NB4 (cell line): ENCODE measurements at regions not wholly inside any gene's neighbourhood (a gene's known extent, or its start where the extent isn't known, plus 50 kb on each side); places are given as distances from the start of the nearest gene placed in this dataset.

ENCODE experiments used
- MAX ChIP-seq: IDR thresholded peaks from 2 replicates; pipeline ENCODE4 v1.6.1; 2011; ENCODE audit warnings: low read depth, low read length
- TF ChIP-seq, protein P1 (sequence below): IDR thresholded peaks from one replicate; pipeline ENCODE4 v1.5.1; 2012; ENCODE audit warnings: low read depth, low read length

- TF ChIP-seq, protein P1, sequence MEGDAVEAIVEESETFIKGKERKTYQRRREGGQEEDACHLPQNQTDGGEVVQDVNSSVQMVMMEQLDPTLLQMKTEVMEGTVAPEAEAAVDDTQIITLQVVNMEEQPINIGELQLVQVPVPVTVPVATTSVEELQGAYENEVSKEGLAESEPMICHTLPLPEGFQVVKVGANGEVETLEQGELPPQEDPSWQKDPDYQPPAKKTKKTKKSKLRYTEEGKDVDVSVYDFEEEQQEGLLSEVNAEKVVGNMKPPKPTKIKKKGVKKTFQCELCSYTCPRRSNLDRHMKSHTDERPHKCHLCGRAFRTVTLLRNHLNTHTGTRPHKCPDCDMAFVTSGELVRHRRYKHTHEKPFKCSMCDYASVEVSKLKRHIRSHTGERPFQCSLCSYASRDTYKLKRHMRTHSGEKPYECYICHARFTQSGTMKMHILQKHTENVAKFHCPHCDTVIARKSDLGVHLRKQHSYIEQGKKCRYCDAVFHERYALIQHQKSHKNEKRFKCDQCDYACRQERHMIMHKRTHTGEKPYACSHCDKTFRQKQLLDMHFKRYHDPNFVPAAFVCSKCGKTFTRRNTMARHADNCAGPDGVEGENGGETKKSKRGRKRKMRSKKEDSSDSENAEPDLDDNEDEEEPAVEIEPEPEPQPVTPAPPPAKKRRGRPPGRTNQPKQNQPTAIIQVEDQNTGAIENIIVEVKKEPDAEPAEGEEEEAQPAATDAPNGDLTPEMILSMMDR, result no peak
- TF ChIP-seq MAX, result no peak
Measured at GRCh38 chr7:36016648-36017047, 136.4 kb upstream of the EEPD1 start.
